H1 (cell line): ENCODE measurements at regions not wholly inside any gene's neighbourhood (a gene's known extent, or its start where the extent isn't known, plus 50 kb on each side); places are given as distances from the start of the nearest gene placed in this dataset.

ENCODE experiments used
- CTCF ChIP-seq, 3 experiments: IDR thresholded peaks; 1 replicate in 2 of 3; 2 replicates in 1 of 3; pipeline versions ENCODE4 v1.5.1 to v1.6.1; 2011; ENCODE audit warnings: low read length in 3 of 3, mild to moderate bottlenecking in 3 of 3, inconsistent platforms in 2 of 3, low read depth in 1 of 3, moderate library complexity in 1 of 3; ENCODE audit not compliant: insufficient read depth in 1 of 3; ENCODE audit errors: control extremely low read depth in 1 of 3
- EZH2 ChIP-seq: fragments of 200-600 bp; sonication (generic); IDR thresholded peaks from 2 replicates; pipeline ENCODE4 v1.7.1; 2012; ENCODE audit warnings: low read depth, mild to moderate bottlenecking, moderate library complexity, low read length, inconsistent platforms; ENCODE audit not compliant: severe bottlenecking
- GABPA ChIP-seq: IDR thresholded peaks from 2 replicates; pipeline ENCODE4 v1.6.1; 2011; ENCODE audit warnings: mild to moderate bottlenecking, low read length, moderate library complexity, borderline replicate concordance; ENCODE audit not compliant: insufficient read depth
- GTF2F1 ChIP-seq: IDR thresholded peaks from 2 replicates; pipeline ENCODE4 v1.6.1; 2012; ENCODE audit warnings: low read depth, low read length, improper control_type of control experiment, borderline replicate concordance
- HDAC2 ChIP-seq, 2 experiments: fragments of 300-600 bp in 1 of 2; sonication (generic) in 1 of 2; IDR thresholded peaks; 2 replicates each; pipeline ENCODE4 v1.6.1; 2011 to 2012; ENCODE audit warnings: low read depth in 2 of 2, low read length in 2 of 2, mild to moderate bottlenecking in 2 of 2, moderate library complexity in 2 of 2, borderline replicate concordance in 1 of 2, inconsistent platforms in 1 of 2
- NRF1 ChIP-seq: IDR thresholded peaks from 2 replicates; pipeline ENCODE4 v1.6.1; 2011; ENCODE audit warnings: mild to moderate bottlenecking, low read depth, low read length, improper control_type of control experiment
- POLR2AphosphoS5 ChIP-seq: IDR thresholded peaks from 2 replicates; pipeline ENCODE4 v1.6.1; 2011; ENCODE audit warnings: low read depth, low read length
- RAD21 ChIP-seq, 2 experiments: IDR thresholded peaks in 1 of 2; conservative IDR thresholded peaks in 1 of 2; 2 replicates each; pipeline ENCODE4 v1.6.1; 2011; ENCODE audit warnings: low read depth in 2 of 2, low read length in 2 of 2, improper control_type of control experiment in 1 of 2, inconsistent platforms in 1 of 2, mild to moderate bottlenecking in 1 of 2, moderate library complexity in 1 of 2
- SAP30 ChIP-seq: fragments of 300-600 bp; sonication (generic); IDR thresholded peaks from 2 replicates; pipeline ENCODE4 v1.7.1; 2012; ENCODE audit warnings: low read length, moderate library complexity, mild to moderate bottlenecking, inconsistent platforms; ENCODE audit not compliant: insufficient read depth, insufficient replicate concordance
- SP1 ChIP-seq: IDR thresholded peaks from 2 replicates; pipeline ENCODE4 v1.6.1; 2011; ENCODE audit warnings: low read depth, low read length
- SUZ12 ChIP-seq: fragments of 200-600 bp; sonication (generic); IDR thresholded peaks from 2 replicates; pipeline ENCODE4 v1.6.1; 2012; ENCODE audit warnings: mild to moderate bottlenecking, inconsistent platforms, low read length, moderate library complexity, mixed read lengths
- ZNF274 ChIP-seq: IDR thresholded peaks from 2 replicates; pipeline ENCODE4 v1.7.0; 2012; ENCODE audit warnings: low read length, borderline replicate concordance; ENCODE audit errors: extremely low read depth

GRCh38 chr2:129361688-129362087, 617.8 kb upstream of the RAB6C start:
- TF ChIP-seq CTCF (IDR thresholded peaks at IDR 0.05; ENCODE audit: control extremely low read depth in 1 of 3, insufficient read depth in 1 of 3, low read depth in 1 of 3, low read length in 3 of 3), result no peak
- no peak for TF ChIP-seq NRF1
- no peak for TF ChIP-seq EZH2
- no peak for TF ChIP-seq HDAC2 (IDR thresholded peaks at IDR 0.05; ENCODE audit: borderline replicate concordance in 1 of 2, low read depth in 2 of 2, low read length in 2 of 2)
- TF ChIP-seq RAD21 (IDR thresholded peaks at IDR 0.05 in 1 of 2, conservative IDR thresholded peaks at IDR 0.05 in 1 of 2; ENCODE audit: low read depth in 2 of 2, low read length in 2 of 2), result no peak
- TF ChIP-seq ZNF274, result no peak
- TF ChIP-seq SP1, result no peak
- no peak for TF ChIP-seq POLR2AphosphoS5
- TF ChIP-seq SUZ12, result no peak
- no peak for TF ChIP-seq GTF2F1
- no peak for TF ChIP-seq SAP30
- no peak for TF ChIP-seq GABPA
